ENCODE measurements at regions not wholly inside any gene's neighbourhood (a gene's known extent, or its start where the extent isn't known, plus 50 kb on each side); places are given as distances from the start of the nearest gene placed in this dataset.
"Not testable (repeated sequence)": the region's sequence is repeated elsewhere in the genome, so short reads cannot be mapped to it uniquely, and the experiment has no call there.

GRCh38 chr6:21334651-21335050, 258.9 kb upstream of the SOX4 start:
- DNase-seq (ENCODE audit: low read depth) = no peak

DNA sequence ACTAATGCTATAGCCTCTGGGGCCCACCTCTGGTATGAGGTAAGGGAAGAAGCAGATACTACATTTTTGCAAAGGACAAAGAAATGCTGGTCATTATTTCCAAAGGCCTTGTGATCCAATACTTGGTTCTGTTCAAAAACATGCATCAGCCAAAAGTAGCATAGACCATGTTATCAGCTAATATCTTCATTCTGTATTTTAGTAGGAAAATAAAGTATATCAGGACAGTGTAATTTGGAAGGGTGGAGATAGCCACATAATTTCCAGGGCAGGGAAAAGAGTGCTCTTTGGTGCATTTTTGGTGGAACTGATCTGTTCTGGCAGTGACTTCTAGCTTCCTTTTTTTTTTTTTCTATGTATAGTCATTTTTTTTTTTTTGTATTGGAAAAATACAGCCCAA, 258.0 kb upstream of the SOX4 start:
- no peak for DNase-seq (ENCODE audit: low read depth)

DNA sequence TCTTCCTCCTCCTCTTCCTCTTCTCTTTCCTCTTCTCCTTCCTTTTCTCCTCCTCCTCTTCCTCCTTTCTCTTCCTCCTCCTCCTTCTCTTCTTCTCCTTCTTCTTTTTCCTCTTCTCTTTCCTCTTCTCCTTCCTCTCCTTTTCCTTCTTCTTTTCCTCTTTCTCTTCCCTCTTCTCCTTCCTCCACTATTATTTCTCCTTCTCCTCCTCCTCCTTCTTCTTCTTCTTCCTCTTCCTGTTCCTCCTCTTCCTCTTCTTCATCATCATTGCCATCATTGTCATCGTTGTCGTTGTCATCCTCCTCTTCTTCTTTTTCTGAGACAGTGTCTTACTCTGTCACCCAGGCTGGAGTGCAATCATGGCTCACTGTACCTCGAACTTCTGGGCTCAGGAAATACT, 256.3 kb upstream of the SOX4 start:
- DNase-seq (ENCODE audit: low read depth) = no peak

DNA sequence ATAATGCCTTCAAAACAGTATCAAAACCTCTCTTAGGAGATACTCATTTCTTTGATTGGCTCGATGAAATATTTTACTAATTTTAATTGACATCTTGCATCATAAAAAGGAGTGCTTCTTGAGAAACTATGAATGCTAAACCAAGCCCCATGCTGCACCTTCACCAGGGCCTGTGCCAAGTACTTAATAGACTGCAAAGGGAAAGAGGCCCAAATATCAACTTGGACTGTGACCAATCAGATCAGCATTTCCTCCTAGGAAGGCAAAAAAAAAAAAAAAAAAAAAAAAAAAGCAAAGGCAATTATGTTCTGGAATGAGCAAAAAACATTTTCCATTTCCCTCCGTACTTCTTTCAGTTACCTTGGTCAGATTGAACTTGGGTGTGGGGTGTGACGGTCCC, 253.0 kb upstream of the SOX4 start:
- no peak for DNase-seq (ENCODE audit: low read depth)

- no peak for DNase-seq (ENCODE audit: low read depth)
Observed at GRCh38 chr6:21341910-21342309, 251.6 kb upstream of the SOX4 start.

DNA sequence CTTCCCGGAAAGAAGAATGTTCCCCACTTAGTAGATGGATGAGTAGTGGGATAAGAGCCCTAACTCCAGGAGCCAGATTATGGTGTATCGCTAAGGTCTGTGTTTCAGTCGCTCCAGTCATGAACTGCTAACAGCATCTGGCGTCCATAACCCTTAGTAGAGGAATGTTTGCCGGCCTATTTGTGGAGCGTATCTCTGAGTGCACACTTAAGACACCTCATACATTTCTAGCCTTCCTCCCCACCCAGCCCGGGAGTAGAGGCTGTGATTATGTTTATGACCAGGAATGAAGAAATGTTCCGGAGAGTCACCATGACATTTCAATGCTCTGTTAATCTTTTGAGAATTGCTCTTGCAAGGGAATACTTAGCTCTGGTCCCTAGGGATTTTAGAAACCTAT, 251.1 kb upstream of the SOX4 start:
- no peak for DNase-seq (ENCODE audit: low read depth)

DNA sequence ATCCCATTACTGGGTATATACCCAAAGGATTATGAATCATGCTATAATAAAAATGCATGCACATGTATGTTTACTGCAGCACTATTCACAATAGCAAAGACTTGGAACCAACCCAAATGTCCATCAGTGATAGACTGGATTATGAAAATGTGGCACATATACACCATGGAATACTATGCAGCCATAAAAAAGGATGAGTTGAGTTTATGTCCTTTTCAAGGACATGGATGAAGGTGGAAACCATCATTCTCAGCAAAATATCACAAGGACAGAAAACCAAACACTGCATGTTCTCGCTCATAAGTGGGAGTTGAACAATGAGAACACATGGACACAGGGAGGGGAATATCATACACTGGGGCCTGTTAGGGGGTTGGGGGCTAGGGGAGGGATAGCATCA, 247.8 kb upstream of the SOX4 start:
- not testable (repeated sequence) for DNase-seq (ENCODE audit: low read depth)

GRCh38 chr6:21348146-21348503, 245.4 kb upstream of the SOX4 start:
- no peak for DNase-seq (ENCODE audit: low read depth)

DNA sequence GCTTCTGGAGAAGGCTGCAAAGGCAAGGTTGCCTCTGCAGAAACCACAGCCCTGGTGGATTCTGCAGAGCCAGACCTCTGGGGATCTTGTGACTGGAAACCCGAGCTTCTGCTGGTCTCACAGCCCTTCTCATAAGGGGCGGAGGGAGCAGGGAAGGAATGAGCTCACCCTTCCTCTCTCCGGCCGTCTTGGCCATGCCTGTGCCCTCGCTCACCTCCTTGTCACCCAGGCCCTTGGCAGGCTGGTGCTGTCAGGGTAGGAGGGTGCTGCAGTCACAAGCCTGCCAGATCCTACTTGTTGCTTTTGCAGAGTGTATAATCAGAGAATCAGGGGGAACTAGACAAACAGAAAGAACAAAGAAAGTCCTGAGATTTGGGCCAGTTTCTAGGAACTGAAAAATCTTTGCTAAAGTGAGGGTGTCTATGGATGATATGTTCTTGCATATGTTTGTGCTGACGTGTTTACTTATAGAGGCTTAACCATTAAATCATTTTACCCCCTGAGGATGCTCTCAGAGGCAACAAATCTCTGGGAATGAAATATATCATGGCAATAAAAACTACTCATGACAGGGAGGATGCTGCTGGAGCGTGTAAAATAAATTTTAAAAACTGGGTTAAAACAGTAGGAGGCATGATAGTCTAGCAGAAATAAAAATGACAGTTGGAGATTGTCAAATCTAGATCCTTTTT, 244.9 kb upstream of the SOX4 start:
- DNase-seq (ENCODE audit: low read depth) = no peak

GRCh38 chr6:21349834-21350233, 243.7 kb upstream of the SOX4 start:
- DNase-seq (ENCODE audit: low read depth) = no peak

DNA sequence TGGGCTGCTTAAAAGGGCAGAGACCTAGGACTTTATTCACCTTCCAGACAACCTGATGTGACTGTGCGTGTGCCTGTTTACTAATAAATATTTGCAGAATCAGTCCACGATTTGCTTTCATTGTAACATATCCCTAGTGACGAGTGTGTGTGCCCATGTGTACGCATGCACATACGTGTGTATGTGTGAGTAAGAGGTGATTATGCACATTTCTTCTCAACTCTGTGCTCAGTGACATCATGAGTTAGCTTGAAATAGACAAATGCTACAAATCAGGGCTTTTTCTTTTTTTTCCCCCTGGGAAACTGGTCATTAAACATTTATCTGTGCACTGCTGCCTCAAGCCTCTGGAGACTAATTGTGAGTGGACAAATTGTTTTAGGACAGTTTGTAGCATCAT, 242.6 kb upstream of the SOX4 start:
- no peak for DNase-seq (ENCODE audit: low read depth)

DNA sequence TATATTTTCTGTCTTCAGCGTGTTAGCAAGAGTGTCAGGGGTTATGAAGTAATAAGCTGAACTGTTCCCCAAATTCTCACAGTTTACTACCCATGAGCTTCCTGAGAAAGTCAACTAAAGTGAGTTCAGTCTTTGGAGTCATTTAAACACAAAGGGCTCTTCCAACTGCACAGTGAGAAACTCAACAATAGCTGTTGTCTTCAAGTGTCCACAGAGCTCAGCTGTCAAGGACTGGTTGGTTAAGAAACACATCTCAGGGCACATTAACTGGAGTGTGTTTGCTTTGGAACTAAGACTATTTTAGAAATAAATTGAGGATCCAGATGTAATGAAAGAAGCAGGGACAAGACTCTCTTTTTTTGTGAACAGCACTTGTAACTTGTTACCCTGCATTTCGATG, 241.4 kb upstream of the SOX4 start:
- DNase-seq (ENCODE audit: low read depth) = no peak

DNA sequence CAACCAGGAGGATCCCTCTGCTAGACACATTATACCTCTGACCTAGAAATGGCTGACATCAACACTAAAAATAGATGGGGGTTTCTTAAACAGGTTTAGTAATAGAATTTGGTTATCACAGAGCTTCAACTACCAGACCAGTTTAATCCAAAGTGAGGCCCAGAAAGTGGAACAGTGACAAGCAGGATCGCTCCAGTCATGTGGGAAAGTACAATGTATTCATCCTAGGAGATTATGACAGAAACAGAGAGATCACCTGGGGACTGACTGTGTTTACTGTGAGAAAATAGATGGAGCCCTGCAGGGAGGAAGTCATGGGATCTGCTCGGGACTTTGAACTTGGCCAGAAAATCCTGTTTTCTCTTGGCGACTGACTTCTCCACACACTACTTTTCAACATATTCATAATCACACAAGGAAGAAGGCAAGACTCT, 238.7 kb upstream of the SOX4 start:
- DNase-seq (ENCODE audit: low read depth) = no peak

DNA sequence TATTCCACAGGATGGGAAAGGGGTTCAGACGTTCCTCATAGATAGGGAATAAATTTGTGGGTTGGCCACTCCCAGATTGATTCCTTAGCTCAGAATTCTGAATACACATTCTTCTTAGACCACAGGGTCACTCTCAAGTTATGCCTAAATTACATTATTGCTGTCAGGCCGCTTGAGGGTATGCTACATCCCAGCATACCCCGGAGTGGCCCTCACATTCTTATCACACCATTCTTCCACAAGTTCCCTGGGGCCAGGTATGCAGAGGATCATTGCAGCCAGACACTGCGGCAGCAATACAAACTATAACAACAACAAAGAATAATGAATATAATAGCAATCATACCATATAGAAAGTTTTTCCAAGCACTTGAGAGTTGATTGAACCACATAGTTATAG, 237.9 kb upstream of the SOX4 start:
- DNase-seq (ENCODE audit: low read depth) = no peak

- no peak for DNase-seq (ENCODE audit: low read depth)
Observed at GRCh38 chr6:21357262-21357661, 236.3 kb upstream of the SOX4 start.

DNA sequence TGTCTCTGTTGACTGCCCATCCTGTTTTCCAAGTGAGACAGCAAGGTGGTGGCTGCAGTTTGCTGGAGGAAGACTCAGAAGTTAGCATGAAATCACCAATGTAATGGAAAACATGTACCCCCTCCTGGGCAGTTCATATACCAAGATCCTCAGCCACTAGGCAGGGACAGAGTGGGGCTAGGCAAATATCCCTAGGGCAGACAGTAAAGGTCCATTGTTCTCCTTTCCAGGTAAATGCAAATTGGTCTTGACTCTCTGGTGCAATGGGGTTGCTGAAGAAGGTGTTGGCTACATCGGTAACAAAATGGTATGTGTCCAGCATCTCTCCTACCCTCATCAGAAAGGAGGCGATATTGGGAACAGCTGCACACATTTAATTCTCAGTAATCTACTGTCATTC, 233.6 kb upstream of the SOX4 start:
- no peak for DNase-seq (ENCODE audit: low read depth)

DNA sequence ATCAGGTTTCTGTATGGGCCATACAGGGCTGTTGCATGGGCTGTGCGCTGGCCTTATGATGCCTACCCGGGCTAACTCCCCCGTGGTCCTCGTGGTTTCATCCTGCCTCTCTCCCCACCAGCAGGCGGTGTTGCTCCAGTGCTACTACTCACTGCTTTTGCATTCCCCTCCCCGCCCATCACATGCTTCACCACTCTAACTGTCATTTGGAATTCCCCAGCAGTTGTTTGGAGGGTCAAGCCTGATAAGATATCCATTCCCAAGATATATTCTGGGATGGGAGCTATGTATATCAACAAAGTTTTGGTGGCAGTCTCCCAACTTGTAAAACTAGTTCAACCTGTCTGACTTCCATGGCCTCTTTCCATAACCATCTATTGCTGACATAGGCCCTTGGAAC, 233.2 kb upstream of the SOX4 start:
- DNase-seq (ENCODE audit: low read depth) = no peak

- DNase-seq (ENCODE audit: low read depth) = no peak
Observed at GRCh38 chr6:21367148-21367547, 226.4 kb upstream of the SOX4 start.

- no peak for DNase-seq (ENCODE audit: low read depth)
Observed at GRCh38 chr6:21367649-21368154, 225.8 kb upstream of the SOX4 start.

- no peak for DNase-seq (ENCODE audit: low read depth)
Observed at GRCh38 chr6:21371061-21371460, 222.5 kb upstream of the SOX4 start.

DNA sequence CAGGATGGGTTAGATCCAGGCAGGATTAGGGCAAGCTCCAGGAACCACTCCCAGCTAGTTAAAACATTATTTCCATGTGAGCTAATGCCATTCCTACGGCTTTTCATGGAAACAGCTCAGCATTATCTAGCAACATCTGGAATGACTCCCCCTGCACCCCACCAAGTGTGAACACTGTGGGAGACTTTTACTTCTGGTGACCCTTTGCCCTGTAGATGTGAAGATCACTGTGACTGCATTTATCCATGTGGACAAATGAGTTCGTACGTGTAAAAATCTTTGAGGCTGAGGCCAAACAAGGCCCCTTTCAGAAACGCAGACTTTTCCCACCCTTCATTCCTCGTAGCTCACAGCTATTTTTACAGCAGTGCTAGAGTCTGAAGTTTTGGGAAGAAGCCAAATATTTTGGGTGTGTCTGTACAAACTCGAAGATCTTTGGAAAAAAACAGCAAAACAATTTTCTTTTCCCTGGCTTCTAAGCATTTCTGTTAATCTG, 221.8 kb upstream of the SOX4 start:
- no peak for DNase-seq (ENCODE audit: low read depth)

- no peak for DNase-seq (ENCODE audit: low read depth)
Observed at GRCh38 chr6:21375151-21376116, 218.1 kb upstream of the SOX4 start.

GRCh38 chr6:21377356-21377755, 216.2 kb upstream of the SOX4 start:
- no peak for DNase-seq (ENCODE audit: low read depth)

Measured in activated T-cell treated with anti-CD3 and anti-CD28 coated beads for 48 hours (primary cell).